ENCODE measurements at regions not wholly inside any gene's neighbourhood (a gene's known extent, or its start where the extent isn't known, plus 50 kb on each side); places are given as distances from the start of the nearest gene placed in this dataset.
A peak's percentile ranks its signal among the peaks of the same experiment; 100 is the strongest.

- TF ChIP-seq, protein P1, sequence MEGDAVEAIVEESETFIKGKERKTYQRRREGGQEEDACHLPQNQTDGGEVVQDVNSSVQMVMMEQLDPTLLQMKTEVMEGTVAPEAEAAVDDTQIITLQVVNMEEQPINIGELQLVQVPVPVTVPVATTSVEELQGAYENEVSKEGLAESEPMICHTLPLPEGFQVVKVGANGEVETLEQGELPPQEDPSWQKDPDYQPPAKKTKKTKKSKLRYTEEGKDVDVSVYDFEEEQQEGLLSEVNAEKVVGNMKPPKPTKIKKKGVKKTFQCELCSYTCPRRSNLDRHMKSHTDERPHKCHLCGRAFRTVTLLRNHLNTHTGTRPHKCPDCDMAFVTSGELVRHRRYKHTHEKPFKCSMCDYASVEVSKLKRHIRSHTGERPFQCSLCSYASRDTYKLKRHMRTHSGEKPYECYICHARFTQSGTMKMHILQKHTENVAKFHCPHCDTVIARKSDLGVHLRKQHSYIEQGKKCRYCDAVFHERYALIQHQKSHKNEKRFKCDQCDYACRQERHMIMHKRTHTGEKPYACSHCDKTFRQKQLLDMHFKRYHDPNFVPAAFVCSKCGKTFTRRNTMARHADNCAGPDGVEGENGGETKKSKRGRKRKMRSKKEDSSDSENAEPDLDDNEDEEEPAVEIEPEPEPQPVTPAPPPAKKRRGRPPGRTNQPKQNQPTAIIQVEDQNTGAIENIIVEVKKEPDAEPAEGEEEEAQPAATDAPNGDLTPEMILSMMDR (IDR thresholded peaks at IDR 0.05; ENCODE audit: low read depth, low read length) = no peak
- DNase-seq = no peak
- no peaks in the 10 kb centered on the region for H3K27me3 ChIP-seq (ENCODE audit: insufficient read depth, low read depth, severe bottlenecking)
These were observed 177.3 kb upstream of the SLC10A2 start for GRCh38 chr13:103243495-103243894.

DNA sequence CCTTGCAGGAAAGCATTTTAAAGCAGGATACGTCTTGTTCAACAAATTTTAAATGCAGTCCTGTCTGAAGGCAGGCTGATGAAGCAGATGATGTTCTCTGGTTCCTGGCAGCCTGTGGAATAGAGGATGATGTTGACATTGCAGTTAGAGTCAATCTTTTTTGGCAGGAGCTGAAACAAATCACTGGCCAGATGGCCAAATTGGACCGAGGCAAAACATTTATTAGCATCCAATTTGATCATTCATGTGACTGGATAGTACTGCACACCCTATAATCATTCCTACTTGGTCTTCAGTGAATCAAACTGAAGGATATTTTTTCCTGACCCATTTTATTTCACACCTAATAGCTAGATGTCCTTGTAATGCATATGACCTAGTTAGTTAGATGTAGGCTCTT, 172.2 kb upstream of the SLC10A2 start:
- no peak overlapping the region for H3K27ac ChIP-seq
- DNase-seq = no peak

More at GRCh38 chr13:103243495-103243894, 177.3 kb upstream of the SLC10A2 start:
- H3K4me3 ChIP-seq (ENCODE audit: low read depth, low read length) = no peak overlapping the region
- no peaks in the 10 kb centered on the region for H3K36me3 ChIP-seq
- H3K9me3 ChIP-seq (ENCODE audit: severe bottlenecking) = no peaks in the 10 kb centered on the region
- H3K27ac ChIP-seq = no peak overlapping the region

DNA sequence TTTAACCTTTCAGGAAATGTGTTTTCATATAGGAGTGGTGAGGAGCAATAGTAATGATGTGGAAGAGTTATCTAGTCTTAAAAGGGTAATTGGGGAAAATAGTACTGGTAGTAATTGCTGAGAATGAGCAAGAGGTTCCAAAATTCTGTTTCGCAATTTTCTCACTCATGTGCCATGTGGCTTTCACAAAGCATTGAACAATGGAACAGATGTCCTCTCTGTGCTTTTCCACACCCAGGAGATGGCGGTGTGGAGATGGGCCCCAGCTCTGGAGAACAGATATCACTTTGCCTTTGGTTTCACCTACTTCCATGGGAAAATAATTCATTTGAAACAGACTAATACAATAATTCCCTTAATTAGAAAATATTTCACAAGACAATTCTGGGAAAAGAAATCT, 170.0 kb upstream of the SLC10A2 start:
- H3K36me3 ChIP-seq = no peaks in the 10 kb centered on the region
- DNase-seq = peak; percentile 73
- TF ChIP-seq, protein P1 (IDR thresholded peaks at IDR 0.05; ENCODE audit: low read depth, low read length) = peak; percentile 68

More for the DNA sequence above, 172.2 kb upstream of the SLC10A2 start:
- Histone ChIP-seq H3K9me3 (ENCODE audit: severe bottlenecking) (no peaks in the 10 kb centered on the region), H3K27me3 (ENCODE audit: insufficient read depth, low read depth, severe bottlenecking) (no peaks in the 10 kb centered on the region), H3K4me3 (ENCODE audit: low read depth, low read length) (no peak overlapping the region), H3K36me3 (no peaks in the 10 kb centered on the region)
- TF ChIP-seq, protein P1 (IDR thresholded peaks at IDR 0.05; ENCODE audit: low read depth, low read length) = no peak

DNA sequence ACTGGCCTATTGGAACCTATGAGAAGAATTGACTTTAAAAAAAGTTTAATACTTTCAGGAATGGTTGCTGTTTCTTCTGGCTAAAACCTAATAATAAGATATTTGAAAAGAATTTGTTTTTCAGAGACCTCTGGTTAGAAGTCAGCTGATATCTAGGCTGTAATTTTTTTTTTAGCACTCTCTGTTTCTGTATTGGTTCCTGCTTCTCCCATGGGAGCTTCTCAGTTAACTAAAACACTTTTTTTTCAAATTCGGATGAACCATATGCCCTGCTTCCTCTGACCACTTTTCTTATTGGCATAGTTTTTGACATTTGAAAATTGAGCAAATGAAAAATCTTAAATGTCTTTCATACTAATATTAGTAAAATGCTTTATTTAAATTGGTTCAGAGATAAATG, 163.5 kb upstream of the SLC10A2 start:
- DNase-seq = no peak
- Histone ChIP-seq H3K36me3 (no peaks in the 10 kb centered on the region), H3K4me3 (ENCODE audit: low read depth, low read length) (no peak overlapping the region), H3K27me3 (ENCODE audit: insufficient read depth, low read depth, severe bottlenecking) (no peaks in the 10 kb centered on the region), H3K27ac (no peak overlapping the region), H3K9me3 (ENCODE audit: severe bottlenecking) (no peaks in the 10 kb centered on the region)
- TF ChIP-seq, protein P1 (IDR thresholded peaks at IDR 0.05; ENCODE audit: low read depth, low read length) = no peak

More for the DNA sequence above, 170.0 kb upstream of the SLC10A2 start:
- H3K27me3 ChIP-seq (ENCODE audit: insufficient read depth, low read depth, severe bottlenecking) = no peaks in the 10 kb centered on the region
- H3K4me3 ChIP-seq (ENCODE audit: low read depth, low read length) = no peak overlapping the region
- H3K27ac ChIP-seq = no peak overlapping the region
- no peaks in the 10 kb centered on the region for H3K9me3 ChIP-seq (ENCODE audit: severe bottlenecking)

DNA sequence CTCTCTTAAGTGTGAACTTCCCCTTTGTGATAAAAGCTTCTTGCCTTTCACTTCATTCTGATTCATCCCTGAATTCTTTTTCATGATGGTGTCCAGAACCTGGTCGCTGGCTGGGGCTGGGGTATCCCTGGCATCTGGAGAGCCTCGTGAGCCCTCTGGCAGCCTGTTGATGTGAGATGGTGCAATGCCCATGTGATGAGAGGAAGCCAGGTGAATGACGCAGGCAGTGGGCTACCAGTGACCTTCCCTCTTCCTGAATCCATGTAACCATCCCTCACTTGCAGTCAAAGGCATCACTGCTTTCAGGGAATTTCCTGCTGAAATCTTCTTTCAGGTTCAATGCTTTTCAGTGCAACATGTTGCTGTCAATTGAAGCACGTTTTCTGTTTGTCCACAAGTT, 158.6 kb upstream of the SLC10A2 start:
- no peaks in the 10 kb centered on the region for H3K27me3 ChIP-seq (ENCODE audit: insufficient read depth, low read depth, severe bottlenecking)
- H3K27ac ChIP-seq = no peak overlapping the region
- DNase-seq = no peak
- no peaks in the 10 kb centered on the region for H3K36me3 ChIP-seq
- TF ChIP-seq, protein P1 (IDR thresholded peaks at IDR 0.05; ENCODE audit: low read depth, low read length) = no peak
- H3K4me3 ChIP-seq (ENCODE audit: low read depth, low read length) = no peak overlapping the region
- no peaks in the 10 kb centered on the region for H3K9me3 ChIP-seq (ENCODE audit: severe bottlenecking)

DNA sequence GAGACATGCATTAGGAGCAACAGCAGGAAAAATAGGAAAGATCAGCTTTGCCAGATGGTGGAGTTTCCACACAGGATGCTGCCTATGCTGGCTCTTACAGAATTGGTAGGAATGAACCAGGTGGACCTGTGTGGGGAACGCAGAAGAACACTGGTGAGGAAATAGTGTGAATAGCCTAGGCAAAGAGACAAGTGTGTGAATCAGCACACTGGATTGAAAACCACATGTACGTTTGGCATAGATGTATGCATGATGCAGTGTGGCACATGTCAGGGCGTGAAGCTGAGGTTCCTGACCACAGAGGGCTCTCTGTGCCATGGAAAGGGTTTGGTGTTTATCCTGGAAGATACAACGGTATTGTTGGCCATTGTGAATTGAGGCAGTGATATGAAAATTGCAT, 156.5 kb upstream of the SLC10A2 start:
- TF ChIP-seq, protein P1 (IDR thresholded peaks at IDR 0.05; ENCODE audit: low read depth, low read length) = no peak
- no peak for DNase-seq
- H3K9me3 ChIP-seq (ENCODE audit: severe bottlenecking) = no peaks in the 10 kb centered on the region

More for the DNA sequence above, 156.5 kb upstream of the SLC10A2 start:
- H3K27me3 ChIP-seq (ENCODE audit: insufficient read depth, low read depth, severe bottlenecking) = no peaks in the 10 kb centered on the region
- no peak overlapping the region for H3K4me3 ChIP-seq (ENCODE audit: low read depth, low read length)
- H3K27ac ChIP-seq = no peak overlapping the region
- H3K36me3 ChIP-seq = no peaks in the 10 kb centered on the region
